ENCODE measurements at regions not wholly inside any gene's neighbourhood (a gene's known extent, or its start where the extent isn't known, plus 50 kb on each side); places are given as distances from the start of the nearest gene placed in this dataset.

DNA sequence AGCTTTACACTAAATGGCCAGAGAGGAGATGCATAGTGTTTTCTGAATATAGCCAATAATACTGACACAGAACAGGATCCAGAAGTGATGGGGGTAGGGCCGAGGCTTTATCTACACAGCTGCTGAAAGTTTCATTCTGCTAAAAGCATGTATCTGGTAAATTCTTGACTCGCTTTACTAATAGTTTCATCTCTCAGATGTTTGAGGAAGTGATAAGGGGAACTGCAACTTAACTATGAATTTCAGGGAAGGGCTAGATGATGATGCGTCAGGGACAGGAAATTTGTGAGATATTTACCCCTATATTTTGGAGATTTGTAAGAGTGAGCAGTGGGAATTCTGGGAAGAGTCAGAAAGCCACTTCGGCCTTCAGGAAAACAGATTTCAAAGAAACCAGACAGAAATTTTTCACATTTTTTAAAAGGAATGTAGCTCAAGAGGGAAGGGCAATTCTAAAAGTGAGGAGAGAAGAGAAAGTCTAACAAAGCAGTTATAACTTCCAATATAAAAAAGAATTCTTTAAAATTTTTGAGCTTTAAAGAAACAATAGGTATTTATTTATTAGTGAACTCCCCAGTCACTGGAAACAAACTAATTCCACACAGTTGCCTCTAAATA, 243.1 kb downstream of the BCAT1 start:
- no peaks in the 10 kb centered on the region for H3K36me3 ChIP-seq
- no peaks in the 10 kb centered on the region for H3K9me3 ChIP-seq
- no peak overlapping the region for H3K27ac ChIP-seq
- no peaks in the 10 kb centered on the region for H3K27me3 ChIP-seq
- H3K4me3 ChIP-seq = no peak overlapping the region
- no peaks in the 10 kb centered on the region for H3K4me1 ChIP-seq
- peak in 2 of 3 donors; percentile 50 to 55 for DNase-seq
- TF ChIP-seq, protein P1, sequence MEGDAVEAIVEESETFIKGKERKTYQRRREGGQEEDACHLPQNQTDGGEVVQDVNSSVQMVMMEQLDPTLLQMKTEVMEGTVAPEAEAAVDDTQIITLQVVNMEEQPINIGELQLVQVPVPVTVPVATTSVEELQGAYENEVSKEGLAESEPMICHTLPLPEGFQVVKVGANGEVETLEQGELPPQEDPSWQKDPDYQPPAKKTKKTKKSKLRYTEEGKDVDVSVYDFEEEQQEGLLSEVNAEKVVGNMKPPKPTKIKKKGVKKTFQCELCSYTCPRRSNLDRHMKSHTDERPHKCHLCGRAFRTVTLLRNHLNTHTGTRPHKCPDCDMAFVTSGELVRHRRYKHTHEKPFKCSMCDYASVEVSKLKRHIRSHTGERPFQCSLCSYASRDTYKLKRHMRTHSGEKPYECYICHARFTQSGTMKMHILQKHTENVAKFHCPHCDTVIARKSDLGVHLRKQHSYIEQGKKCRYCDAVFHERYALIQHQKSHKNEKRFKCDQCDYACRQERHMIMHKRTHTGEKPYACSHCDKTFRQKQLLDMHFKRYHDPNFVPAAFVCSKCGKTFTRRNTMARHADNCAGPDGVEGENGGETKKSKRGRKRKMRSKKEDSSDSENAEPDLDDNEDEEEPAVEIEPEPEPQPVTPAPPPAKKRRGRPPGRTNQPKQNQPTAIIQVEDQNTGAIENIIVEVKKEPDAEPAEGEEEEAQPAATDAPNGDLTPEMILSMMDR (IDR thresholded peaks at IDR 0.05) = no peak

DNA sequence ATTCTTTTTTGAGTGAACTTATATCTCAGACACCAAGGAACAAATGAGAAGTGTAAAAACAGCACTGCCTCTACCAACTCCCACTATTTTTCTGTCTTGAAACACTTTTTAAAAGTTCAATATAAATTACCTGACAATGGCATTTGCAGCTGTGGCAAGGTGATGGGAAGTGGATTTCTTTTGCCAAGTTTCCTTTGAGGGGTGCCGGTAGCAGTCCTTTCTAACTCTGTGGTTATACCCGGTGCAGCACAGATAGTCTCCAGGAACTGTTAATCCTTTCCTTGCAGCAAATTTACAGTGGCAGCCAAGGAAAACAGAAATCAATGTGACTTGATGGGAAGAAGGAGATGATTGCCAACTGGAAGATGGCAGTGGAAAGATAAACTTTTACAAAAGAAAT, 243.7 kb downstream of the BCAT1 start:
- no peaks in the 10 kb centered on the region for H3K27me3 ChIP-seq
- no peaks in the 10 kb centered on the region for H3K4me1 ChIP-seq
- H3K9me3 ChIP-seq = no peaks in the 10 kb centered on the region
- DNase-seq = no peak
- H3K4me3 ChIP-seq = no peak overlapping the region
- TF ChIP-seq POLR2A (IDR thresholded peaks at IDR 0.05) = no peak
- TF ChIP-seq, protein P1 (IDR thresholded peaks at IDR 0.05) = no peak
- no peaks in the 10 kb centered on the region for H3K36me3 ChIP-seq
- H3K27ac ChIP-seq = no peak overlapping the region

DNA sequence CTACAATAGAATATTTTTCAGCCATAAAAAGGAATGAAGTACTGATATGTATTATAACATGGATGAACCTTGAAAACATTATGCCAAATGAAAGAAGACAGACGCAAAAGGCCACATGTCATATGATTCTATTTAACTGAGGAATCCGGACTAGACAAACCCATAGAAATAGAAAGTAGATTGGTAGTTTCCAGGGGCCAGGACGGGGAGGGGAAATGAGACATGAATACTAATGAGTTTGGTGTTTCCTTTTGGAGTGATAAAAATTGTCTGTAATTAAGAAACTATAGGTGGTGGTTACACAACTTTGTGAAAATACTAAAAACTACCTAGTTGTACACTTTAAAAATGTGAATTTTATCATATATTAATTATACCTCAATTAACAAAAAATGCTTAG, 247.6 kb downstream of the BCAT1 start:
- H3K9me3 ChIP-seq = no peaks in the 10 kb centered on the region
- DNase-seq = no peak
- H3K4me3 ChIP-seq = no peak overlapping the region
- no peaks in the 10 kb centered on the region for H3K36me3 ChIP-seq
- TF ChIP-seq POLR2A (IDR thresholded peaks at IDR 0.05) = no peak
- TF ChIP-seq, protein P1 (IDR thresholded peaks at IDR 0.05) = no peak
- H3K27me3 ChIP-seq = no peaks in the 10 kb centered on the region
- H3K27ac ChIP-seq = no peak overlapping the region
- no peaks in the 10 kb centered on the region for H3K4me1 ChIP-seq

DNA sequence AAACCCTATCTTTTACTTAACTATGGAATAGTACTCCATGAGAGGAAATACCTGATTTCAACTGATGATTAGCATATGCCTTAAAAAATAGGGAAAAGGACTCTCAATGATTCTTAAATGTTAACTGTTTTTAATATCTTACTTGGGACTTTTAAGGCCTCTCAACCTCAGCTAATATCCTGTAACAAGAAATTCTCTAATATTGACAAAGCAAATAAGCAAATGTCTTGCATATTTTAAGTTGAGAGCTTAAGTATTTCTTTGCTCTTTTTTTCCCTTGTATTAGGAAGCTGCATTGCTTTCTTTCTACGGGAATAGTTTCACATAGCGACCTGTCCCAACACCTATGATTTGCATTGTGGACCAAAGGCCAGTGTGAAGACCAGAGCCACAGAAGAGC, 249.9 kb downstream of the BCAT1 start:
- Histone ChIP-seq H3K9me3 (no peaks in the 10 kb centered on the region), H3K27me3 (no peaks in the 10 kb centered on the region), H3K36me3 (no peaks in the 10 kb centered on the region), H3K4me3 (no peak overlapping the region), H3K27ac (no peak overlapping the region), H3K4me1 (no peaks in the 10 kb centered on the region)
- no peak for DNase-seq
- no peak for TF ChIP-seq POLR2A (IDR thresholded peaks at IDR 0.05)
- TF ChIP-seq, protein P1 (IDR thresholded peaks at IDR 0.05) = no peak

DNA sequence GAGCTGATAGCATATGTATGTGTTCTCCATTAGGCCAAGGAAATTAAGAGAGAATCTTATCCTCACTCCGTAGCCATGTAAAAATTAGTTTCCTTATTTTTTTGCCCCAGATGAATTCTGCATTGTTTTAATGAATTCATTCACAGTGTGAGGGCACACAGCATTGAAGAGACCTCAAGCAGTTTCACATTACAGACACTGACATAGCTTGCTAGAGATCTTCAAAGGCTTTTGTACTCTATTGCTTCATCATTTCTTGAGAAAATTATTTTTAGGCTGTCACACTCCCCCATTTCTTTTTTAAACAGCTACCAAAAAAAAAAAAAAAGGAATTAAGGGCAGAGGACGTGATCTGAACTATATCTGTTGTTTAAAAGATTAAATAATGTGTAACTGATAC, 251.1 kb downstream of the BCAT1 start:
- DNase-seq = no peak
- Histone ChIP-seq H3K9me3 (no peaks in the 10 kb centered on the region), H3K36me3 (no peaks in the 10 kb centered on the region), H3K27ac (no peak overlapping the region), H3K4me3 (no peak overlapping the region), H3K4me1 (no peaks in the 10 kb centered on the region), H3K27me3 (no peaks in the 10 kb centered on the region)
- TF ChIP-seq, protein P1 (IDR thresholded peaks at IDR 0.05) = no peak
- TF ChIP-seq POLR2A (IDR thresholded peaks at IDR 0.05) = no peak

DNA sequence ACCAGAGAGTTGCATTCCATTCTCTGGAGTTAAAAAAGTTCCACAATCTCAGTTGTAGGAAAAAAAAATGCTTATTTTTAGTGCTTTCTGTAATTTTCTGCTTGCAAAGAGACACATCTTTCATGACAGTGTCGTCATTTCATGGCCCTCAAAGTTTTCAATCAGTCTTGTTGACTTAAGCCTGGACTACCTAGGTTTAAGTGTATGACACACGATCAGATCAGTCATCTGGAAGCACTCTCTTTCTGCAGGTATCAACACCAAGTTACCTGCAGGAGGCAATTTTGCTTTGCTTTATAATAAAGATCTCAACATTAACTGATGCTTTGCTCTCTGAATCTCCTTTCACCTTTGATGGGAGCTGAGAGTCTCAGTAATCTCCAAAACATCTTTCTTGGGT, 251.6 kb downstream of the BCAT1 start:
- DNase-seq = no peak
- H3K4me1 ChIP-seq = no peaks in the 10 kb centered on the region
- no peak overlapping the region for H3K4me3 ChIP-seq
- no peaks in the 10 kb centered on the region for H3K36me3 ChIP-seq
- no peak overlapping the region for H3K27ac ChIP-seq
- H3K9me3 ChIP-seq = no peaks in the 10 kb centered on the region
- H3K27me3 ChIP-seq = no peaks in the 10 kb centered on the region
- TF ChIP-seq, protein P1 (IDR thresholded peaks at IDR 0.05) = no peak
- no peak for TF ChIP-seq POLR2A (IDR thresholded peaks at IDR 0.05)
